ENCODE measurements at regions not wholly inside any gene's neighbourhood (a gene's known extent, or its start where the extent isn't known, plus 50 kb on each side); places are given as distances from the start of the nearest gene placed in this dataset.

- no peak for DNase-seq
Observed at GRCh38 chr12:92030618-92031017, 115.0 kb downstream of the BTG1 start.

- DNase-seq = no peak
Observed at GRCh38 chr12:92029902-92030586, 115.6 kb downstream of the BTG1 start.

GRCh38 chr12:92029136-92029535, 116.5 kb downstream of the BTG1 start:
- no peak for DNase-seq

GRCh38 chr12:92028441-92028709, 117.3 kb downstream of the BTG1 start:
- peak; percentile 61 for DNase-seq

- no peak for DNase-seq
Observed at GRCh38 chr12:92027701-92028440, 117.8 kb downstream of the BTG1 start.

- DNase-seq = no peak
Observed at GRCh38 chr12:92027243-92027642, 118.4 kb downstream of the BTG1 start.

- no peak for DNase-seq
Observed at GRCh38 chr12:92025462-92026207, 120.0 kb downstream of the BTG1 start.

GRCh38 chr12:92022093-92022492, 123.6 kb downstream of the BTG1 start:
- no peak for DNase-seq

- DNase-seq = no peak
Observed at GRCh38 chr12:92021666-92022035, 124.0 kb downstream of the BTG1 start.

GRCh38 chr12:92020983-92021665, 124.5 kb downstream of the BTG1 start:
- DNase-seq = no peak

- no peak for DNase-seq
Observed at GRCh38 chr12:92019491-92020277, 126.0 kb downstream of the BTG1 start.

- DNase-seq = no peak
Observed at GRCh38 chr12:92012691-92013090, 133.0 kb downstream of the BTG1 start.

- no peak for DNase-seq
Observed at GRCh38 chr12:92010853-92011701, 134.6 kb downstream of the BTG1 start.

GRCh38 chr12:92010368-92010767, 135.3 kb downstream of the BTG1 start:
- DNase-seq = no peak

- no peak for DNase-seq
Observed at GRCh38 chr12:92008345-92008744, 137.3 kb downstream of the BTG1 start.

- DNase-seq = no peak
Observed at GRCh38 chr12:92007787-92008186, 137.9 kb downstream of the BTG1 start.

GRCh38 chr12:92003701-92004100, 141.9 kb downstream of the BTG1 start:
- DNase-seq = no peak

GRCh38 chr12:92002673-92003382, 142.8 kb downstream of the BTG1 start:
- peak; percentile 25 for DNase-seq

GRCh38 chr12:92002195-92002649, 143.4 kb downstream of the BTG1 start:
- DNase-seq = peak; percentile 15

- DNase-seq = no peak
Observed at GRCh38 chr12:92000597-92000996, 145.0 kb downstream of the BTG1 start.

- DNase-seq = no peak
Observed at GRCh38 chr12:91999823-92000222, 145.8 kb downstream of the BTG1 start.

Measured in fibroblast of skin of abdomen (primary cell).